ENCODE measurements at regions not wholly inside any gene's neighbourhood (a gene's known extent, or its start where the extent isn't known, plus 50 kb on each side); places are given as distances from the start of the nearest gene placed in this dataset.

DNA sequence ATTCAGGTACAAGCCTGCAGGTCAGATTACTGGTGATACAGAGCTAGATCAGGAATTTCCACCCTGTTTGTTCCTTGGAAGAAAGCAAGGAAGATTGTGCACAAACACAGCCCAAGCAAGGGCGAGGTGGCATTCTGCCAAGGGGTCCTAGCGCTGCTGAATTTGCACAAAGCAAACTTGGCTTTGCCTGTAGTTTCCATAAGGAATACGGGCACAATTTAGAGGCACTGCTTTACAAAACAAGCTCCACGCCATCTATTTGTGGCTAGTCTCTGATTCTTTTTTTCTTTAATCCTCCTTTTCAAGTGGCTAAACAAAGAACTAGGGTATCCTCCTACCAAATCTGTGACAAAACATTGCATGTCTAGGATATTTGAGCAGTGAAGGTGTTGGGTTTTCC lies 195.5 kb upstream of the ACVR2A start:
- TF ChIP-seq, protein P1, sequence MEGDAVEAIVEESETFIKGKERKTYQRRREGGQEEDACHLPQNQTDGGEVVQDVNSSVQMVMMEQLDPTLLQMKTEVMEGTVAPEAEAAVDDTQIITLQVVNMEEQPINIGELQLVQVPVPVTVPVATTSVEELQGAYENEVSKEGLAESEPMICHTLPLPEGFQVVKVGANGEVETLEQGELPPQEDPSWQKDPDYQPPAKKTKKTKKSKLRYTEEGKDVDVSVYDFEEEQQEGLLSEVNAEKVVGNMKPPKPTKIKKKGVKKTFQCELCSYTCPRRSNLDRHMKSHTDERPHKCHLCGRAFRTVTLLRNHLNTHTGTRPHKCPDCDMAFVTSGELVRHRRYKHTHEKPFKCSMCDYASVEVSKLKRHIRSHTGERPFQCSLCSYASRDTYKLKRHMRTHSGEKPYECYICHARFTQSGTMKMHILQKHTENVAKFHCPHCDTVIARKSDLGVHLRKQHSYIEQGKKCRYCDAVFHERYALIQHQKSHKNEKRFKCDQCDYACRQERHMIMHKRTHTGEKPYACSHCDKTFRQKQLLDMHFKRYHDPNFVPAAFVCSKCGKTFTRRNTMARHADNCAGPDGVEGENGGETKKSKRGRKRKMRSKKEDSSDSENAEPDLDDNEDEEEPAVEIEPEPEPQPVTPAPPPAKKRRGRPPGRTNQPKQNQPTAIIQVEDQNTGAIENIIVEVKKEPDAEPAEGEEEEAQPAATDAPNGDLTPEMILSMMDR (IDR thresholded peaks at IDR 0.05; ENCODE audit: unreplicated experiment), result no peak
- no peak for DNase-seq (ENCODE audit: low spot score in 2 of 2, unreplicated experiment in 2 of 2)
- Mint-ChIP-seq H3K27me3 (ENCODE audit: low read depth) (no peaks in the 10 kb centered on the region), H3K27ac (no peak overlapping the region), H3K36me3 (no peaks in the 10 kb centered on the region), H3K4me1 (peaks cover 28% of the 10 kb centered on the region), H3K4me3 (no peak overlapping the region), H3K9me3 (no peaks in the 10 kb centered on the region)

DNA sequence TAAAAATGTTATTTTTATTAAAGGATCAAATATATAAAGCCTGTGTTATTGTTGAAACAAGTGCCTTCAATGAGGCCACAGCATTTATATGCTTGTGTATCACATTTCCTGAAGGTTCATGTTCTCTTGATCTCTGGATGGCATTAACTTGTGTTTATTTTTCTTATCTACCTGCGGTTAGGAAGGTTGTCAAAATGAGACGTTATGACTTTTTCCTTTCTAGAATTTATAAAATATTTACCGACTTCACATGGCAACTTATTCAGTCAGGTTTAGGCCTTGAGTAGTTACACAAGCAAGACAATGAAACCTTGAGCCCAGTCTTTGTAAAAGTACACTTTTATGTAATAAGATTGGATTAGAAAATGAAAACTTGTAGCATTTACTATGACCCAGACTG lies 196.4 kb upstream of the ACVR2A start:
- H3K36me3 Mint-ChIP-seq, result no peaks in the 10 kb centered on the region
- no peaks in the 10 kb centered on the region for H3K27me3 Mint-ChIP-seq (ENCODE audit: low read depth)
- no peak overlapping the region for H3K4me3 Mint-ChIP-seq
- DNase-seq (ENCODE audit: low spot score in 2 of 2, unreplicated experiment in 2 of 2), result no peak
- no peak overlapping the region for H3K27ac Mint-ChIP-seq
- TF ChIP-seq, protein P1 (IDR thresholded peaks at IDR 0.05; ENCODE audit: unreplicated experiment), result no peak
- H3K4me1 Mint-ChIP-seq, result peaks cover 31% of the 10 kb centered on the region
- no peaks in the 10 kb centered on the region for H3K9me3 Mint-ChIP-seq

DNA sequence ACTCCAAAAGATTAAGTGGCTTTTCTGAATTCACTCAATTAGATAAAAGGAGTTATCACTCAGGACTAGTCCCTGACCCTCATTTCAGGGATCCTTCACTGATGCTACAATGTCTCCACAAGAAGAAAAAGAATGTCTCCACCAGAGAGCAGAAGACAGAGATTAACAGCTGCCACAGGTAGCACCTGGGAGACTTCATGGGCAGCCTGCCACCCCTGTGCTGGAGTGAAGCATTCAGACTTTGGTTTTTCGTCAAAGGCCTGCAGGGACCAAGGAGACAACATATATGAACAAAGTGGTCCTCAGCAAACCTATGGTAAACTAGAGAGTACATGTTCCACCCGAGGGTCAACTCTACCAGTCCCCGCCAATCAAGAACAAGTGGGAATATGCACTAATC lies 197.0 kb upstream of the ACVR2A start:
- no peak overlapping the region for H3K4me3 Mint-ChIP-seq
- H3K36me3 Mint-ChIP-seq, result no peaks in the 10 kb centered on the region
- TF ChIP-seq, protein P1 (IDR thresholded peaks at IDR 0.05; ENCODE audit: unreplicated experiment), result no peak
- DNase-seq (ENCODE audit: low spot score in 2 of 2, unreplicated experiment in 2 of 2), result no peak
- no peaks in the 10 kb centered on the region for H3K27me3 Mint-ChIP-seq (ENCODE audit: low read depth)
- H3K27ac Mint-ChIP-seq, result no peak overlapping the region
- no peaks in the 10 kb centered on the region for H3K9me3 Mint-ChIP-seq
- H3K4me1 Mint-ChIP-seq, result peaks cover 31% of the 10 kb centered on the region

DNA sequence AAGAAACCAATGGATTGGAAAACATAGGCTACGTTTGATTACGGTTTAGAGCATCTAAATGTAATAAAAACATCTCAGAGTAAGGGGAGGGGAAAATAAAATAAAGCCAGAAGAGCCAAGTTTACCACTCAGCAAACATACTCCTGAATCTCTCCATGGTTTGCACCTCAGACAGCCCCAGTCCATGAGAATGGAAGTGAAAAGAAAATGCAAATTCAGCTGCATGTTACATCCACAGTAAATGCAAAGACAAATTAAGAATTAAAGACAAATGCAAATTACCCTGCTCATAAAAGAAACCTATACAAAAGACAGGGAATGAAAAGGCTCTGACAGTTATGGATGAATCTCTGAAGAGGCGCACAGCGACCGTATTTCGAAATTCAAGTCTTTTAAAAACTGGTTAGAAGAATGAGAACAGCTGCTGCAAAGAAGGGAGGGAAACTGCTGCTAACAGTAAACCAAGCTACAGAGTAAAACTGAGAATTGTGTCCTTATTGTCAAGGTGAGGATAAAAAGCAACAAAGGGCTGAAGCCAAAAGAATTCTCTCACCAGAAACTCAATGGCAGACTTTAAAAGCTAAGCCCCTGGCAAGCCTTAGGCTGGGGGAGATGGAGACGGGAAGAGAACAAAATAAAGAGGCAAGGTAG lies 197.9 kb upstream of the ACVR2A start:
- H3K27ac Mint-ChIP-seq, result peak overlapping the region; percentile 1
- no peaks in the 10 kb centered on the region for H3K27me3 Mint-ChIP-seq (ENCODE audit: low read depth)
- no peaks in the 10 kb centered on the region for H3K36me3 Mint-ChIP-seq
- TF ChIP-seq, protein P1 (IDR thresholded peaks at IDR 0.05; ENCODE audit: unreplicated experiment), result no peak
- peaks cover 31% of the 10 kb centered on the region for H3K4me1 Mint-ChIP-seq
- no peak overlapping the region for H3K4me3 Mint-ChIP-seq
- DNase-seq (ENCODE audit: low spot score in 2 of 2, unreplicated experiment in 2 of 2), result no peak
- H3K9me3 Mint-ChIP-seq, result no peaks in the 10 kb centered on the region

DNA sequence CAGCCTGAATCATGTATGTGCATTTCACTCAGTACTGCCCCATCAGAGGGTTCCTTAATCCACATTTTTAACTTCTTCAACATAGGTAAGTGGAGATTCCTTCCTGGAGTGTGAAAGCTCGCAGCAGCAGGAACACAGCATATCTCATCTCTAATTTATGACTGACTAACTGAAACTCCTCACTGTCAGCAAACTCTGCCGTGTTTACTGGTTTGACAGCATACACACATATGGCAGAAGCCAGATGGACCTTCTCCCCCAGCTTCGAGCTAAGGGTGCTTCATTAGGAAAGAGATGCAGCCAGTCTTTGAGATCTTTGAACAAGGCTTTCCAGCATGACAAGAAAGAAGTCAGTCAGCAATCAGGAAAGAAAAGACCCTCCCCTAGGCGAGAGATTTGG lies 200.3 kb upstream of the ACVR2A start:
- Mint-ChIP-seq H3K4me3 (no peak overlapping the region), H3K36me3 (no peaks in the 10 kb centered on the region), H3K27ac (no peak overlapping the region), H3K4me1 (peaks cover 31% of the 10 kb centered on the region), H3K27me3 (ENCODE audit: low read depth) (no peaks in the 10 kb centered on the region), H3K9me3 (no peaks in the 10 kb centered on the region)
- TF ChIP-seq, protein P1 (IDR thresholded peaks at IDR 0.05; ENCODE audit: unreplicated experiment), result no peak
- no peak for DNase-seq (ENCODE audit: low spot score in 2 of 2, unreplicated experiment in 2 of 2)

DNA sequence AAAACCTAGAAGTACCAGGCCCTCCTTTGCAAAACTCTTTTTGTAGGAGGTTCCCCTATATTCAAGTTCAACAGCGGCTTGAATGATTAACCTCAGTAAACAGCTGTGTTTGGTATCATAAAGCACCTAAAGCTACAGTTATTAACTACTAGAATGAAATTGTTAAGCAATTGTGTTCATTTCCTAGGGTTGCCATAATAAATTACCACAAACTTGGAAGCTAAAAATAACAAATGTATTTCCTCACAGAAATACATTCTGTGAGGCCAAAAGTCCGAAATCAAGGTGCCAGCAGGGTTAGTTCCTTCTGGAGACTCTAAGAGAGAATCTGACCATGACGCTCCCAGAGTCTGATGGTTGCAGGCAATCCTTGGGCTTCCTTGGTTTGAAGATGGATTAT lies 202.1 kb upstream of the ACVR2A start:
- no peaks in the 10 kb centered on the region for H3K36me3 Mint-ChIP-seq
- no peak overlapping the region for H3K4me3 Mint-ChIP-seq
- TF ChIP-seq, protein P1 (IDR thresholded peaks at IDR 0.05; ENCODE audit: unreplicated experiment), result no peak
- H3K4me1 Mint-ChIP-seq, result peaks cover 18% of the 10 kb centered on the region
- no peak for DNase-seq (ENCODE audit: low spot score in 2 of 2, unreplicated experiment in 2 of 2)
- no peaks in the 10 kb centered on the region for H3K9me3 Mint-ChIP-seq
- no peaks in the 10 kb centered on the region for H3K27me3 Mint-ChIP-seq (ENCODE audit: low read depth)
- H3K27ac Mint-ChIP-seq, result no peak overlapping the region

All from mesothelial cell of epicardium (in vitro differentiated cells).